A549 (cell line): ENCODE measurements at regions not wholly inside any gene's neighbourhood (a gene's known extent, or its start where the extent isn't known, plus 50 kb on each side); places are given as distances from the start of the nearest gene placed in this dataset.

Source experiments
- ATAC-seq, 2 experiments: fragments of 200-7000 bp in 1 of 2; fragments of >200 bp in 1 of 2; cut with Nextera tagmentation in 1 of 2; cut with Tn5 transposase in 1 of 2; 3 replicates each; pipeline versions ENCODE4 v1.8.0 to v1.9.1; 2018 to 2020; ENCODE audit warnings: mild to moderate bottlenecking in 1 of 2, moderate library complexity in 1 of 2
- CTCF ChIA-PET: fragments of 300-600 bp; sonication (Branson Sonifier 250); formaldehyde crosslinking; extraction: SDS; loops from one replicate; lab custom pipeline; 2021; ENCODE audit warnings: antibody characterized with exemption, inconsistent platforms; lab: Yijun Ruan, JAX
- POLR2A ChIA-PET: fragments of 350-600 bp; formaldehyde crosslinking; extraction: SDS; loops from one replicate; lab custom pipeline; 2021; ENCODE audit warnings: antibody characterized with exemption, inconsistent platforms; lab: Yijun Ruan, JAX
- DNase-seq, 2 experiments: peaks; one replicate each; pipeline versions ENCODE4 v3.0.0 to v3.0.0-alpha.2; 2011 to 2016; ENCODE audit warnings: low read depth in 1 of 2, low spot score in 1 of 2
- FAIRE-seq: peaks from 2 replicates; lab custom pipeline; 2011; peaks lifted over from hg19 to GRCh38; lab: Jason Lieb, UNC
- H3K27ac ChIP-seq, 2 experiments: fragments of >200 bp; sonication (Bioruptor Twin); formaldehyde crosslinking; 3 replicates each; pipeline ENCODE4 v1.5.1; 2016 to 2017
- H3K4me1 ChIP-seq: fragments of >200 bp; sonication (Bioruptor Twin); formaldehyde crosslinking; 3 replicates; pipeline ENCODE4 v1.6.1; 2016
- H3K4me2 ChIP-seq: fragments of >200 bp; sonication (Bioruptor Twin); formaldehyde crosslinking; 3 replicates; pipeline ENCODE4 v1.6.1; 2016
- H3K4me3 ChIP-seq: fragments of >200 bp; sonication (Bioruptor Twin); formaldehyde crosslinking; 3 replicates; pipeline ENCODE4 v1.5.1; 2016
- H3K9me3 ChIP-seq: fragments of >200 bp; sonication (Bioruptor Twin); formaldehyde crosslinking; 3 replicates; pipeline ENCODE4 v1.6.1; 2016
- CBX2 ChIP-seq: fragments of 200-600 bp; sonication (generic); IDR thresholded peaks from 2 replicates; pipeline ENCODE4 v1.6.1; 2016; ENCODE audit warnings: low read depth, mild to moderate bottlenecking, borderline replicate concordance
- CBX8 ChIP-seq: fragments of 200-600 bp; sonication (generic); IDR thresholded peaks from 2 replicates; pipeline ENCODE4 v1.6.1; 2016
- EHF ChIP-seq: fragments of 250-450 bp; sonication (Bioruptor Pico); IDR thresholded peaks from 2 replicates; pipeline ENCODE4 v1.5.0; 2020; ENCODE audit warnings: mild to moderate bottlenecking
- EHMT2 ChIP-seq: fragments of 200-600 bp; sonication (generic); IDR thresholded peaks from 2 replicates; pipeline ENCODE4 v1.6.1; 2016; ENCODE audit warnings: antibody characterized with exemption, low read depth, mild to moderate bottlenecking, moderate library complexity
- FOXS1 ChIP-seq: fragments of 250-450 bp; sonication (Bioruptor Pico); IDR thresholded peaks from 2 replicates; pipeline ENCODE4 v1.5.0; 2020; ENCODE audit warnings: mild to moderate bottlenecking, moderate library complexity
- HOXA7 ChIP-seq: fragments of 250-450 bp; sonication (Bioruptor Pico); IDR thresholded peaks from 2 replicates; pipeline ENCODE4 v1.5.0; 2020; ENCODE audit warnings: mild to moderate bottlenecking, moderate library complexity
- HOXB13 ChIP-seq: fragments of 250-450 bp; sonication (Bioruptor Pico); IDR thresholded peaks from 2 replicates; pipeline ENCODE4 v1.5.0; 2020; ENCODE audit warnings: low read depth, mild to moderate bottlenecking, moderate library complexity
- JUN ChIP-seq, 2 experiments: fragments of >200 bp; sonication (Bioruptor Twin); formaldehyde crosslinking; IDR thresholded peaks; 2 replicates in 1 of 2; 3 replicates in 1 of 2; pipeline ENCODE4 v1.6.1; 2016 to 2017
- MAFK ChIP-seq: fragments of 450-650 bp; IDR thresholded peaks from 2 replicates; pipeline ENCODE4 v1.6.1; 2014; ENCODE audit not compliant: partially characterized antibody
- MAX ChIP-seq: IDR thresholded peaks from 2 replicates; pipeline ENCODE4 v1.6.1; 2012
- NFE2L2 ChIP-seq: fragments of 150-350 bp; conservative IDR thresholded peaks from 2 replicates; pipeline ENCODE4 v1.6.1; 2014; ENCODE audit warnings: low read length
- RAD21 ChIP-seq, 2 experiments: fragments of >200 bp in 1 of 2; sonication (Bioruptor Twin) in 1 of 2; formaldehyde crosslinking in 1 of 2; IDR thresholded peaks in 1 of 2; conservative IDR thresholded peaks in 1 of 2; 2 replicates in 1 of 2; 3 replicates in 1 of 2; pipeline ENCODE4 v1.6.1; 2012 to 2018; ENCODE audit warnings: inconsistent platforms in 1 of 2
- RARB ChIP-seq: fragments of 250-450 bp; sonication (Bioruptor Pico); IDR thresholded peaks from 2 replicates; pipeline ENCODE4 v1.8.0; 2021; ENCODE audit warnings: mild to moderate bottlenecking, moderate library complexity
- RNF2 ChIP-seq: fragments of 200-600 bp; sonication (generic); IDR thresholded peaks from 2 replicates; pipeline ENCODE4 v1.6.1; 2016; ENCODE audit warnings: low read depth, mild to moderate bottlenecking, antibody characterized with exemption, moderate library complexity, borderline replicate concordance
- SMC3 ChIP-seq: fragments of >200 bp; sonication (Bioruptor Twin); formaldehyde crosslinking; IDR thresholded peaks from 3 replicates; pipeline ENCODE4 v1.6.1; 2018; ENCODE audit warnings: inconsistent platforms
- TP53 ChIP-seq: fragments of 250-450 bp; sonication (Bioruptor Pico); IDR thresholded peaks from 2 replicates; pipeline ENCODE4 v1.5.0; 2021; ENCODE audit warnings: mild to moderate bottlenecking, moderate library complexity
- WGBS: methylation state at CpG from one replicate; pipeline ENCODE4 v1.1.6; 2017; ENCODE audit errors: missing lambda C conversion rate; 5-methylcytosine and 5-hydroxymethylcytosine counted together
- TF ChIP-seq, protein P1 (sequence below): fragments of 450-650 bp; IDR thresholded peaks from 2 replicates; pipeline ENCODE4 v1.6.1; 2014; ENCODE audit warnings: antibody characterized with exemption
- TF ChIP-seq, protein P2 (sequence below): fragments of >200 bp; sonication (Bioruptor Twin); formaldehyde crosslinking; IDR thresholded peaks from 3 replicates; pipeline ENCODE4 v1.5.1; 2016

DNA sequence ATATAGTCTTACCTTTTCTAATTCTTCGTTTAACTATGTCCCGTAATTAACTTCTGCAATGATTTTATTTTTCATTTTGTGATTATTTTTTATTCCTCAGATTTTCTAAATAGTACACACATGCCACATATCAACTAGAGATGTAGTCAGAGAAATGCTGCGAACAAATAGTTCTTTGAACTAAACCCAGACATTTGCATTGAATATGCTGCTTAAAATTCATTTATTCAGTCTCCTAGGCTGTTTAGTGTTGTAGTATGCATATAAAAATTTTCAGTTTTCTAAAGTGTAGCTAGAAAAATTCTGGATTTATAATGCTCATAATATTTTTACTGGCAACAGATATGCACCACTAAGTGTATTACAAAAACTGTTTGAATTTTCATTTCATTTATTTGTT is 68.9 kb upstream of the SLC38A11 start:
- no peak for DNase-seq
- ChIA-PET POLR2A (no interaction called here), CTCF (no interaction called here)
- H3K27ac ChIP-seq: no peak overlapping the region
- no peak for TF ChIP-seq CBX2
- TF ChIP-seq JUN (IDR thresholded peaks at IDR 0.05): no peak
- TF ChIP-seq HOXA7 (CRISPR knock-in tag): no peak
- no peak for TF ChIP-seq NFE2L2
- no peak overlapping the region for H3K4me2 ChIP-seq
- no peak overlapping the region for H3K4me3 ChIP-seq
- FAIRE-seq: no peak
- no peaks in the 10 kb centered on the region for H3K9me3 ChIP-seq
- no peak for ATAC-seq
- H3K4me1 ChIP-seq: no peaks in the 10 kb centered on the region
- 56% methylated on average over 3 of the region's 3 CpGs for WGBS

GRCh38 chr2:165022781-165023180 is 67.5 kb upstream of the SLC38A11 start:
- Histone ChIP-seq H3K4me2 (no peak overlapping the region), H3K4me3 (no peak overlapping the region), H3K27ac (no peak overlapping the region), H3K9me3 (no peaks in the 10 kb centered on the region), H3K4me1 (no peaks in the 10 kb centered on the region)
- CTCF ChIA-PET: no interaction called here
- no peak for ATAC-seq
- WGBS: 86% methylated on average over 3 of the region's 6 CpGs
- FAIRE-seq: no peak
- DNase-seq: no peak
- POLR2A ChIA-PET: no interaction called here
- TF ChIP-seq RNF2: no peak
- no peak for TF ChIP-seq MAX
- no peak for TF ChIP-seq EHF (CRISPR knock-in tag)

GRCh38 chr2:165017966-165018596 is 62.8 kb upstream of the SLC38A11 start:
- no peaks in the 10 kb centered on the region for H3K9me3 ChIP-seq
- WGBS: 41% methylated on average over 8 of the region's 8 CpGs
- FAIRE-seq (no peak), ATAC-seq (peak in 1 of 2 experiments; percentile 33; a peak in 2 of 6 replicates), DNase-seq (no peak)
- no peak overlapping the region for H3K4me2 ChIP-seq
- CTCF ChIA-PET: interaction anchor here (1.0 to 3.6 kb wide), 4 partner anchors 14 to 221 kb away, joined by 3 to 47 read pairs (median 10); partner anchors contain the start of genes SCN2A and SCN3A
- TF ChIP-seq CBX2 (no peak), HOXB13 (CRISPR knock-in tag) (no peak)
- TF ChIP-seq, protein P1, sequence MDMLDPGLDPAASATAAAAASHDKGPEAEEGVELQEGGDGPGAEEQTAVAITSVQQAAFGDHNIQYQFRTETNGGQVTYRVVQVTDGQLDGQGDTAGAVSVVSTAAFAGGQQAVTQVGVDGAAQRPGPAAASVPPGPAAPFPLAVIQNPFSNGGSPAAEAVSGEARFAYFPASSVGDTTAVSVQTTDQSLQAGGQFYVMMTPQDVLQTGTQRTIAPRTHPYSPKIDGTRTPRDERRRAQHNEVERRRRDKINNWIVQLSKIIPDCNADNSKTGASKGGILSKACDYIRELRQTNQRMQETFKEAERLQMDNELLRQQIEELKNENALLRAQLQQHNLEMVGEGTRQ: no peak
- no peak overlapping the region for H3K27ac ChIP-seq
- H3K4me3 ChIP-seq: no peak overlapping the region
- POLR2A ChIA-PET: no interaction called here
- H3K4me1 ChIP-seq: no peaks in the 10 kb centered on the region

- CTCF ChIA-PET: interaction anchor here (0.6 to 3.6 kb wide), 24 partner anchors 9 to 368 kb away, joined by 3 to 47 read pairs (median 3); partner anchors contain the start of genes SCN2A and SCN3A
- TF ChIP-seq MAX (no peak), TP53 (CRISPR knock-in tag) (no peak), SMC3 (peak; percentile 65), RAD21 (conservative IDR thresholded peaks at IDR 0.05 in 1 of 2, IDR thresholded peaks at IDR 0.05 in 1 of 2) (peak; percentile 67 to 70), EHMT2 (no peak), JUN (IDR thresholded peaks at IDR 0.05) (no peak), RARB (CRISPR knock-in tag) (no peak), MAFK (no peak), FOXS1 (CRISPR knock-in tag) (no peak), CBX8 (no peak)
- TF ChIP-seq, protein P2, sequence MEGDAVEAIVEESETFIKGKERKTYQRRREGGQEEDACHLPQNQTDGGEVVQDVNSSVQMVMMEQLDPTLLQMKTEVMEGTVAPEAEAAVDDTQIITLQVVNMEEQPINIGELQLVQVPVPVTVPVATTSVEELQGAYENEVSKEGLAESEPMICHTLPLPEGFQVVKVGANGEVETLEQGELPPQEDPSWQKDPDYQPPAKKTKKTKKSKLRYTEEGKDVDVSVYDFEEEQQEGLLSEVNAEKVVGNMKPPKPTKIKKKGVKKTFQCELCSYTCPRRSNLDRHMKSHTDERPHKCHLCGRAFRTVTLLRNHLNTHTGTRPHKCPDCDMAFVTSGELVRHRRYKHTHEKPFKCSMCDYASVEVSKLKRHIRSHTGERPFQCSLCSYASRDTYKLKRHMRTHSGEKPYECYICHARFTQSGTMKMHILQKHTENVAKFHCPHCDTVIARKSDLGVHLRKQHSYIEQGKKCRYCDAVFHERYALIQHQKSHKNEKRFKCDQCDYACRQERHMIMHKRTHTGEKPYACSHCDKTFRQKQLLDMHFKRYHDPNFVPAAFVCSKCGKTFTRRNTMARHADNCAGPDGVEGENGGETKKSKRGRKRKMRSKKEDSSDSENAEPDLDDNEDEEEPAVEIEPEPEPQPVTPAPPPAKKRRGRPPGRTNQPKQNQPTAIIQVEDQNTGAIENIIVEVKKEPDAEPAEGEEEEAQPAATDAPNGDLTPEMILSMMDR: peak; percentile 71
- H3K4me2 ChIP-seq: peak overlapping the region; percentile 39
- no peaks in the 10 kb centered on the region for H3K4me1 ChIP-seq
- no peak overlapping the region for H3K4me3 ChIP-seq
- POLR2A ChIA-PET: interaction anchor here (0.5 kb wide), 1 partner anchor 187 kb away, joined by 5 read pairs; no protein-coding TSS in a partner anchor
- H3K9me3 ChIP-seq: no peaks in the 10 kb centered on the region
- no peak for FAIRE-seq
- DNase-seq: peak; percentile 28 to 49
- no peak overlapping the region for H3K27ac ChIP-seq
- WGBS: 8% methylated on average over 15 of the region's 15 CpGs
- peak; percentile 81 to 92 for ATAC-seq
Observed at GRCh38 chr2:165016772-165017411, 61.6 kb upstream of the SLC38A11 start.
